ENCODE measurements at regions not wholly inside any gene's neighbourhood (a gene's known extent, or its start where the extent isn't known, plus 50 kb on each side); places are given as distances from the start of the nearest gene placed in this dataset.

- TF ChIP-seq CTCF (IDR thresholded peaks at IDR 0.05 in 2 of 3, conservative IDR thresholded peaks at IDR 0.05 in 1 of 3; ENCODE audit: borderline replicate concordance in 1 of 3, insufficient read depth in 1 of 3, low read depth in 2 of 3, low read length in 2 of 3) (no peak), EGR1 (IDR thresholded peaks at IDR 0.05; ENCODE audit: low read depth) (no peak)
Measured at GRCh38 chrX:106401965-106402559, 209.7 kb upstream of the RADX start.
